GM21528 (cell line): ENCODE measurements at regions not wholly inside any gene's neighbourhood (a gene's known extent, or its start where the extent isn't known, plus 50 kb on each side); places are given as distances from the start of the nearest gene placed in this dataset.

Experiments
- ATAC-seq: cut with Tn5 transposase; IDR thresholded peaks from one replicate; pipeline ENCODE4 v1.9.1; 2021; ENCODE audit warnings: mild to moderate bottlenecking, moderate library complexity; ENCODE audit not compliant: unreplicated experiment, low FRiP score

GRCh38 chr11:116112087-116112935 lies 608.1 kb upstream of the CADM1 start:
- no peak for ATAC-seq

GRCh38 chr11:116111546-116111945 lies 607.3 kb upstream of the CADM1 start:
- no peak for ATAC-seq

- ATAC-seq = no peak
Measured at GRCh38 chr11:116110802-116111201, 606.6 kb upstream of the CADM1 start.

- ATAC-seq = no peak
Measured at GRCh38 chr11:116110356-116110755, 606.1 kb upstream of the CADM1 start.

GRCh38 chr11:116109228-116109627 lies 605.0 kb upstream of the CADM1 start:
- ATAC-seq = no peak

GRCh38 chr11:116108161-116108560 lies 603.9 kb upstream of the CADM1 start:
- ATAC-seq = no peak

GRCh38 chr11:116107229-116107628 lies 603.0 kb upstream of the CADM1 start:
- ATAC-seq = no peak

- no peak for ATAC-seq
Measured at GRCh38 chr11:116104498-116105174, 600.4 kb upstream of the CADM1 start.

- ATAC-seq = no peak
Measured at GRCh38 chr11:116101902-116102301, 597.7 kb upstream of the CADM1 start.

- no peak for ATAC-seq
Measured at GRCh38 chr11:116100016-116100415, 595.8 kb upstream of the CADM1 start.

GRCh38 chr11:116099541-116099940 lies 595.3 kb upstream of the CADM1 start:
- no peak for ATAC-seq

GRCh38 chr11:116096272-116096995 lies 592.2 kb upstream of the CADM1 start:
- ATAC-seq = no peak

- ATAC-seq = no peak
Measured at GRCh38 chr11:116093481-116094270, 589.5 kb upstream of the CADM1 start.

GRCh38 chr11:116093065-116093464 lies 588.9 kb upstream of the CADM1 start:
- ATAC-seq = no peak

GRCh38 chr11:116086426-116086825 lies 582.2 kb upstream of the CADM1 start:
- ATAC-seq = no peak

GRCh38 chr11:116085031-116085635 lies 580.9 kb upstream of the CADM1 start:
- no peak for ATAC-seq

- ATAC-seq = no peak
Measured at GRCh38 chr11:116084511-116084910, 580.3 kb upstream of the CADM1 start.

GRCh38 chr11:116082256-116082655 lies 578.0 kb upstream of the CADM1 start:
- ATAC-seq = no peak

- ATAC-seq = no peak
Measured at GRCh38 chr11:116079580-116079979, 575.4 kb upstream of the CADM1 start.

GRCh38 chr11:116078101-116078591 lies 573.9 kb upstream of the CADM1 start:
- ATAC-seq = no peak
